ENCODE measurements at regions not wholly inside any gene's neighbourhood (a gene's known extent, or its start where the extent isn't known, plus 50 kb on each side); places are given as distances from the start of the nearest gene placed in this dataset.

- TF ChIP-seq POLR2A (IDR thresholded peaks at IDR 0.05) (no peak), CTCF (IDR thresholded peaks at IDR 0.05) (no peak)
Observed at GRCh38 chr7:125127304-125127703, 197.7 kb upstream of the POT1 start.
